22Rv1 (cell line): ENCODE measurements at regions not wholly inside any gene's neighbourhood (a gene's known extent, or its start where the extent isn't known, plus 50 kb on each side); places are given as distances from the start of the nearest gene placed in this dataset.
A peak's percentile ranks its signal among the peaks of the same experiment; 100 is the strongest.

Experiments used
- H3K27ac ChIP-seq: fragments of 450-650 bp; 2 replicates; pipeline ENCODE4 v1.5.1; 2017
- ZFX ChIP-seq: fragments of 450-650 bp; IDR thresholded peaks from 2 replicates; pipeline ENCODE4 v1.6.1; 2017; ENCODE audit warnings: antibody characterized with exemption, borderline replicate concordance
- TF ChIP-seq, protein P1 (sequence below): fragments of 450-650 bp; IDR thresholded peaks from 2 replicates; pipeline ENCODE4 v1.5.1; 2017; ENCODE audit warnings: mild to moderate bottlenecking

DNA sequence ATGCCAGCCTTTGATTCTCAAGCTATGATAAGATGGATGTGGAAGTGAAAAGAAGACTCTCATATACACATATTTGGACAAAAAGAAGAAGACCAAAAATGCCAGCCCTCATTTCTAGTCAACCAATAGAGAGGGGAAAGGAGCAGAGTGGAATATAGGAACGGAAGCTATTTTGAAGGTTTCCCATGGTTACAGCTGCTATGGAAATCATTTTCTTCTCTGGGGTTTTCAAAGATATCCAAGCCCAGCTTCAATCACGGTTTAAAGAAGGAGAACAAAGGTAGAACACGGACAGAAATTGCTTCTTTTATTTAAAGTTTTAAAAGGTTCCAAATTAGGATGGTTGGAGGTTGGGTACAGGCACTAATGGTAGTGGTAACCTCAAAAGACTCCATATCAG is 181.0 kb upstream of the PRICKLE2 start:
- no peak overlapping the region for H3K27ac ChIP-seq
- TF ChIP-seq ZFX: no peak
- TF ChIP-seq, protein P1, sequence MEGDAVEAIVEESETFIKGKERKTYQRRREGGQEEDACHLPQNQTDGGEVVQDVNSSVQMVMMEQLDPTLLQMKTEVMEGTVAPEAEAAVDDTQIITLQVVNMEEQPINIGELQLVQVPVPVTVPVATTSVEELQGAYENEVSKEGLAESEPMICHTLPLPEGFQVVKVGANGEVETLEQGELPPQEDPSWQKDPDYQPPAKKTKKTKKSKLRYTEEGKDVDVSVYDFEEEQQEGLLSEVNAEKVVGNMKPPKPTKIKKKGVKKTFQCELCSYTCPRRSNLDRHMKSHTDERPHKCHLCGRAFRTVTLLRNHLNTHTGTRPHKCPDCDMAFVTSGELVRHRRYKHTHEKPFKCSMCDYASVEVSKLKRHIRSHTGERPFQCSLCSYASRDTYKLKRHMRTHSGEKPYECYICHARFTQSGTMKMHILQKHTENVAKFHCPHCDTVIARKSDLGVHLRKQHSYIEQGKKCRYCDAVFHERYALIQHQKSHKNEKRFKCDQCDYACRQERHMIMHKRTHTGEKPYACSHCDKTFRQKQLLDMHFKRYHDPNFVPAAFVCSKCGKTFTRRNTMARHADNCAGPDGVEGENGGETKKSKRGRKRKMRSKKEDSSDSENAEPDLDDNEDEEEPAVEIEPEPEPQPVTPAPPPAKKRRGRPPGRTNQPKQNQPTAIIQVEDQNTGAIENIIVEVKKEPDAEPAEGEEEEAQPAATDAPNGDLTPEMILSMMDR: no peak

DNA sequence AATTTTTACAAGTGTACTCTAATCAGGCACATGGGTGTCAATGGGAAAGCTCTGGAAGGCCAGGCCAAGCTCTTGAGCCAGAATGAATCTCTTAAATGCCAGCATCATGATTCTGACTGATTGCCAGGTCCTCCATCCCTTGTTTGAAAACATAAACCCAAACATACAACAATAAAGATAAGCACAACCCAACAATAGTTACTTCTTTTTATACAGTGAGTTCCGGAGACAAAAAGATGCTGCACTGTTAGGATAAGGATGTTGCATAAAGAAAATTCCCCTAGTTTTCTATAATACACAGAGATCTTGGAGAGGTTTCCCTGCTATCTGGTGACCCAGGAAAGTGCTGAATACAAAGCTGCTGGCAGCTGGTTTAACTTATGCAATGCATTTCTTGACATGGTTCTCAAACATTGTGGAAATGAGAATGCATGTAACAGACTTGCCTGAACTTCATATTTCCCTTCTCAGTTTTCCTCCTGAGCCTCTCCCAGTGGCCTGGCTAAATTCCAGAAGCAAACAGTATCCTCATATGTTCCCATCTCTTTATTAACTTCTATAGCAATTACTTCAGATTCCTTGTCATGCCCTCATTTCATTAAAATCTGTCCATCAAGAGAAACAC is 180.1 kb upstream of the PRICKLE2 start:
- no peak for TF ChIP-seq ZFX
- TF ChIP-seq, protein P1: no peak
- no peak overlapping the region for H3K27ac ChIP-seq

DNA sequence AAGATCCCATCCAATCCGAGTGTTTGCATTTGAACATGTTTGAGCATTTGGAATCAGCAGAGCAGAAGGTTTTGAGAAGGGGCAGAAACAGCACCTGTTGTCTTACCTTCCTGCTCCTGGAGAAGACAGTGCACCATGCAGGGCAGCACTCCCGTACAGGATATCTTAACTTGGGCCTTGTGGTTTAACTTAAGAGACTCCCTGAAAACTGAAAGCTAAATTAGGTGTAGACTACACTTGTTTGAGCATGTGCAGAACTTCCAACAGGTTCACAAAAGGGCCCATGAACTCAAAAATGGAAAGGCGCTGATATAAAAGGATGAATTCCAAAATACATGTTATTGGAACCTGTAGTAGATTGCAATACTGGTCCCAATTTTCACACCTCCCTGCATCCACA is 175.4 kb upstream of the PRICKLE2 start:
- H3K27ac ChIP-seq: no peak overlapping the region
- TF ChIP-seq ZFX: no peak
- TF ChIP-seq, protein P1: no peak

DNA sequence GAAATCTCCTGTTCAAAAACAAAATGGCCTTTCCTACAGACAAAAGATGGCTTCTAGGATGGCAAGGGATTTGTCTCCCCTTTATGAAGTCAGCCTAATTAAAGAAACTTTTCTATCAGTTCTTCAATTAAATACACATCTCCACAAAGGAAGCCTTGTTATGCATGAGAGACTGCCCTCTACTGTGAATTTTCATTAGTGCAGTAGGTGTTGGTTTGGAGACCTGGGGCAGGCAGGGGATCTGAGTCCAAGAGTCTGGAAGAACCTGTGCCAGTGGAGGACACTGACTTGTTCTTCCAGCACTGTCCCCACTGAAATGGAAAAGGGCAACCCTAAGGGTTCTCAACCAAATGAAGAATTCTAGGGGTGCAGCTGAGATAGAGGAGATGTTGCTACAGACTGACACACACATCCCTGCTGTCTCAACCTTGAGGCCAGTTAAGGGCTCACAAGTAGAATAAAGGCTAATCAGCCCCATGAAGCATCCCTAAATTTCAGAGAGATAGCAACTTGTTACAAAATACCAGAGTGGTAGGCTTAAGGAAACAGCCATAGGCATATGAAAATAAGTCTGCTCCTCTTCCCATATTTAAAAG is 174.0 kb upstream of the PRICKLE2 start:
- H3K27ac ChIP-seq: no peak overlapping the region
- TF ChIP-seq, protein P1: peak; percentile 81
- no peak for TF ChIP-seq ZFX

DNA sequence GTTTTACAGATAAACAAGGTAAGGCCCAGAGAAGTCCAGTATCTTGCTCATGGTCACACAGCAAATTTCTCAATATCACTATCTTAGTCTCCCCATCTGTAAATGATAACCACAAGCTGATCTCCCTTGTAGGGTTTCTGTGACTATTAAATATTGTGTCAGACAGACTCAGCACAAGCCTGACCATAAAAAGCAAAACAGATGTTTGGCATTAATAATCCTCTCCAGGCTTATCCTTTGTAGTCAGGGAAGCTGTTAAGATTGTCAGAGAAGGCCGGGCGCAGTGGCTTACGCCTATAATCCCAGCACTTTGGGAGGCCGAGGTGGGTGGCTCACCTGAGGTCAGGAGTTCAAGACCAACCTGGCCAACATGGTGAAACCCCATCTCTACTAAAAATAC is 173.2 kb upstream of the PRICKLE2 start:
- no peak for TF ChIP-seq ZFX
- TF ChIP-seq, protein P1: no peak
- no peak overlapping the region for H3K27ac ChIP-seq

DNA sequence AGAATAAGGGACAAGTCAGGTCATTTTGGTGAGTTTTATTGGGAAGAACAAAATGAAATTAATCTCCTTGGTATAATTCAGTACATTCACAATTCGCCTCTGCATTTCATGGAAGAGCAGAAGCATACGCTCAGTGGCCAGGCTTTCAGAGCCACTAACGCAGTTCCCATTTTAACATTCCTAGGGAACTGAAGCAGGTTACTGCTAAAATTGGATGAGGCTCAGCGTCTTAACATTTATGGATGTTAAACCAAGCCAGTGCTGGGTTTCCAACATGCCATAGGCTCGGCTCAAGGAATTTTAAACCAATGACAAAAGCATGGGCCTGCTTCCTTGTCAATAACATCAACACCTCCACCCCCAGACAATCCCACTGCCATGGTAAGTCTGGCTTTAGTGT is 172.7 kb upstream of the PRICKLE2 start:
- H3K27ac ChIP-seq: no peak overlapping the region
- TF ChIP-seq, protein P1: no peak
- TF ChIP-seq ZFX: no peak

DNA sequence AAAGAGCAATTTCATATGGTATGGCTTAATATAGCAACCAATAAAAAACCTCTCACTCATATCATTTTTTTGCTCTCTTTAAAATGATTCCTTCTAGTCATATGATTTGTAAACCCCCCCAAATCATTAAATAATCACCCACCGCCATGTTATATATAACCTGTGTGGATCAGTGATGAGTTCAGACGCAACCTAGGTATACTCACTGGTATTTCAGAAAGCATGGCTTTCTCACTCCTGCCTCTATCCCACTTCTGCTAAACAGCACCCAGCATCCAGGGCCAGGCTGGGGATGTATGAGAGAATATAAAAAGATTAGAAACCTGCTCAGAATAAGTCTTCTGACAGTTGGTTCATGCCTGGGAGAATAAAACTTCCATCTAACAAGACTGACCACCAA is 172.3 kb upstream of the PRICKLE2 start:
- H3K27ac ChIP-seq: no peak overlapping the region
- TF ChIP-seq, protein P1: no peak
